Hepatocyte (in vitro differentiated cells): ENCODE measurements at regions not wholly inside any gene's neighbourhood (a gene's known extent, or its start where the extent isn't known, plus 50 kb on each side); places are given as distances from the start of the nearest gene placed in this dataset.

Experiments used
- DNase-seq: peaks from one replicate; pipeline ENCODE4 v3.0.0-alpha.2; 2016; ENCODE audit warnings: low spot score
- H2AFZ ChIP-seq: fragments of 200-600 bp; sonication (generic); 2 replicates; pipeline ENCODE4 v1.6.0; 2016; ENCODE audit warnings: antibody characterized with exemption, mild to moderate bottlenecking
- H3K27ac ChIP-seq: fragments of 200-600 bp; sonication (generic); 2 replicates; pipeline ENCODE4 v1.5.1; 2016; ENCODE audit warnings: mild to moderate bottlenecking
- H3K27me3 ChIP-seq: fragments of 200-600 bp; sonication (generic); 2 replicates; pipeline ENCODE4 v1.6.1; 2016
- H3K36me3 ChIP-seq: fragments of 200-600 bp; sonication (generic); replicated peaks from 2 replicates; pipeline ENCODE4 v1.5.1; 2016; ENCODE audit warnings: low read depth; ENCODE audit not compliant: insufficient read depth
- H3K4me1 ChIP-seq: fragments of 200-600 bp; sonication (generic); 2 replicates; pipeline ENCODE4 v1.5.1; 2016; ENCODE audit warnings: mild to moderate bottlenecking, moderate library complexity; ENCODE audit not compliant: insufficient read depth
- H3K4me2 ChIP-seq: fragments of 200-600 bp; sonication (generic); 2 replicates; pipeline ENCODE4 v1.6.0; 2016
- H3K4me3 ChIP-seq: fragments of 200-600 bp; sonication (generic); 2 replicates; pipeline ENCODE4 v1.5.1; 2016; ENCODE audit warnings: mild to moderate bottlenecking
- H3K79me2 ChIP-seq: fragments of 200-600 bp; sonication (generic); 2 replicates; pipeline ENCODE4 v1.6.0; 2017; ENCODE audit warnings: mild to moderate bottlenecking
- H3K9me2 ChIP-seq: fragments of 200-600 bp; sonication (generic); replicated peaks from 2 replicates; pipeline ENCODE4 v1.6.0; 2017; ENCODE audit warnings: mild to moderate bottlenecking; ENCODE audit not compliant: insufficient read depth
- H3K9me3 ChIP-seq: fragments of 200-600 bp; sonication (generic); 2 replicates; pipeline ENCODE4 v1.5.1; 2016; ENCODE audit warnings: low read depth, mild to moderate bottlenecking
- H4K20me1 ChIP-seq: fragments of 200-600 bp; sonication (generic); 2 replicates; pipeline ENCODE4 v1.6.0; 2016; ENCODE audit warnings: mild to moderate bottlenecking; ENCODE audit not compliant: insufficient read depth, poor library complexity, severe bottlenecking
- EZH2 ChIP-seq: fragments of 200-600 bp; sonication (generic); IDR thresholded peaks from 2 replicates; pipeline ENCODE4 v1.6.1; 2016; ENCODE audit warnings: antibody characterized with exemption, mild to moderate bottlenecking, borderline replicate concordance
- EZH2phosphoT487 ChIP-seq: fragments of 200-600 bp; sonication (generic); IDR thresholded peaks from one replicate; pipeline ENCODE4 v1.6.1; 2018; ENCODE audit warnings: antibody characterized with exemption, mild to moderate bottlenecking, low read depth, moderate library complexity; ENCODE audit not compliant: unreplicated experiment, severe bottlenecking
- WGBS: methylation state at CpG from one replicate; pipeline ENCODE4 v1.1.6; 2016; ENCODE audit warnings: low lambda C conversion rate; ENCODE audit errors: missing lambda C conversion rate; 5-methylcytosine and 5-hydroxymethylcytosine counted together
- TF ChIP-seq, protein P1 (sequence below): fragments of 200-600 bp; sonication (generic); IDR thresholded peaks from 2 replicates; pipeline ENCODE4 v1.5.1; 2016; ENCODE audit warnings: antibody characterized with exemption, mild to moderate bottlenecking; ENCODE audit not compliant: poor library complexity

DNA sequence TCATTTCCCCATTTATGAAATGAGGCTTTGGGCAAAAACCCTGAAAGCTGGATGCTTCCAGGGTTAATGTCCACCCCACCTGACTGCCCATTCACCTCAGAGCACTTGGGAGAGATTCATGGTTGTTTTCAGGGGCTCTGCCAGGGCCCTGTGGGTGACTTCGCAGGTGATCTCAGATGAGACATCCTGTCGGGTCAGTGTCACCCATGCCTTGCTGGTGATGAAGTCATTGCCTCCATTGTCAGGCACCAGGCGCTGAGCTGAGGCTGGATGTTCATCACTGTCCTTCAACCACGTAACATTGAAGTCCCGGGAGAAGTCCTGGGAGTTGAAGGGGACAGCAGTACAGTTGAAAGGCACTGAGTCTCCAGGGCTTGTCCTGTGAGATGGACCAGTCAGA is 115.6 kb upstream of the SIRPA start:
- no peak overlapping the region for H3K4me2 ChIP-seq
- no peaks in the 10 kb centered on the region for H3K27me3 ChIP-seq
- H3K9me3 ChIP-seq, result no peaks in the 10 kb centered on the region
- no peak overlapping the region for H2AFZ ChIP-seq
- no peak for DNase-seq
- TF ChIP-seq, protein P1, sequence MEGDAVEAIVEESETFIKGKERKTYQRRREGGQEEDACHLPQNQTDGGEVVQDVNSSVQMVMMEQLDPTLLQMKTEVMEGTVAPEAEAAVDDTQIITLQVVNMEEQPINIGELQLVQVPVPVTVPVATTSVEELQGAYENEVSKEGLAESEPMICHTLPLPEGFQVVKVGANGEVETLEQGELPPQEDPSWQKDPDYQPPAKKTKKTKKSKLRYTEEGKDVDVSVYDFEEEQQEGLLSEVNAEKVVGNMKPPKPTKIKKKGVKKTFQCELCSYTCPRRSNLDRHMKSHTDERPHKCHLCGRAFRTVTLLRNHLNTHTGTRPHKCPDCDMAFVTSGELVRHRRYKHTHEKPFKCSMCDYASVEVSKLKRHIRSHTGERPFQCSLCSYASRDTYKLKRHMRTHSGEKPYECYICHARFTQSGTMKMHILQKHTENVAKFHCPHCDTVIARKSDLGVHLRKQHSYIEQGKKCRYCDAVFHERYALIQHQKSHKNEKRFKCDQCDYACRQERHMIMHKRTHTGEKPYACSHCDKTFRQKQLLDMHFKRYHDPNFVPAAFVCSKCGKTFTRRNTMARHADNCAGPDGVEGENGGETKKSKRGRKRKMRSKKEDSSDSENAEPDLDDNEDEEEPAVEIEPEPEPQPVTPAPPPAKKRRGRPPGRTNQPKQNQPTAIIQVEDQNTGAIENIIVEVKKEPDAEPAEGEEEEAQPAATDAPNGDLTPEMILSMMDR, result no peak
- TF ChIP-seq EZH2 (no peak), EZH2phosphoT487 (no peak)
- H3K27ac ChIP-seq, result no peak overlapping the region
- 85% methylated on average over 5 of the region's 5 CpGs for WGBS
- no peaks in the 10 kb centered on the region for H3K36me3 ChIP-seq
- peaks cover 8% of the 10 kb centered on the region for H3K4me1 ChIP-seq
- H3K4me3 ChIP-seq, result no peak overlapping the region
- H3K79me2 ChIP-seq, result peaks cover 9% of the 10 kb centered on the region
- no peaks in the 10 kb centered on the region for H4K20me1 ChIP-seq
- H3K9me2 ChIP-seq, result no peaks in the 10 kb centered on the region

DNA sequence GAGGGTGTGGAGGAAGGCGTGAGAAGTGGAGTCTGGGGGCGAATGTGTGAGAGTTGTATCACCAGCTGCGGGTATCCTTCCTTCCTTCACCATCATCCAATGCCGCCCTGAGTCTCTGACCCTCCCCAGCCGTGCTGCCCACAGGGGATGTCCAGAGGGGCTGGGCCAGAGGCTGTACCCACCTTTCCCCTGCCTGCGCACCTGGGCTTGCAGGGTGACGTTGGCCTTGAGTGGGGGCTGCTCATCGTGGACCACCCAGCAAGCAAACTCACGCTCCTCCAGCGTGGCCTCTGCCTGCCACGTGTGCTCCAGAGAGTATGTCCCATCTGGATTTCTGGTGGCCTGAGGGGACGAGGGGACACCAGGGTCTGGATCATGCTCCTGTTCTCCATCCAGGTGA is 116.9 kb upstream of the SIRPA start:
- no peaks in the 10 kb centered on the region for H3K27me3 ChIP-seq
- no peak overlapping the region for H2AFZ ChIP-seq
- no peaks in the 10 kb centered on the region for H4K20me1 ChIP-seq
- DNase-seq, result no peak
- H3K4me2 ChIP-seq, result no peak overlapping the region
- H3K9me3 ChIP-seq, result no peaks in the 10 kb centered on the region
- peaks cover 9% of the 10 kb centered on the region for H3K79me2 ChIP-seq
- H3K4me3 ChIP-seq, result no peak overlapping the region
- no peaks in the 10 kb centered on the region for H3K36me3 ChIP-seq
- no peaks in the 10 kb centered on the region for H3K9me2 ChIP-seq
- no peak overlapping the region for H3K27ac ChIP-seq
- TF ChIP-seq EZH2, result no peak
- TF ChIP-seq, protein P1, result no peak
- TF ChIP-seq EZH2phosphoT487, result no peak
- H3K4me1 ChIP-seq, result peaks cover 8% of the 10 kb centered on the region
- WGBS, result 87% methylated on average over 12 of the region's 12 CpGs

DNA sequence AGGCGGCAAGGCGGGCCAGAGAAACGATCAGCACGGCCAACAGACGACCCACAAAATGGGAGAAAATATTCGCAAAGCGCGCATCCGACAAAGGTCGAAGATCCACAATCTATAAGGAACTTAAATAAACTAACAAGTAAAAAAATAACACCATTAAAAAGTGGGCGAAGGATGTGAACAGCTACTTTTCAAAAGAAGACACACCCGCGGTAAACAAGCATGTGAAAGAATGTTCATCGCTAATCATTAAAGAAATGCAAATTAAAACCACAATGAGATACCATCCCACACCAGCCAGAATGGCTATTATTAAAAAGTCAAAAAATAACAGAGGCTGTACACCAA is 117.8 kb upstream of the SIRPA start:
- Histone ChIP-seq H3K27me3 (no peaks in the 10 kb centered on the region), H3K79me2 (peaks cover 9% of the 10 kb centered on the region), H2AFZ (peak overlapping the region; percentile 54), H3K36me3 (no peaks in the 10 kb centered on the region), H3K4me3 (no peak overlapping the region), H3K4me1 (peaks cover 8% of the 10 kb centered on the region), H3K9me3 (no peaks in the 10 kb centered on the region), H4K20me1 (no peaks in the 10 kb centered on the region), H3K27ac (no peak overlapping the region), H3K4me2 (peak overlapping the region; percentile 55), H3K9me2 (no peaks in the 10 kb centered on the region)
- TF ChIP-seq, protein P1, result no peak
- TF ChIP-seq EZH2phosphoT487 (no peak), EZH2 (no peak)
- no peak for DNase-seq
- WGBS, result 25% methylated on average over 14 of the region's 14 CpGs
